Skeletal muscle satellite cell (primary cell): ENCODE measurements at regions not wholly inside any gene's neighbourhood (a gene's known extent, or its start where the extent isn't known, plus 50 kb on each side); places are given as distances from the start of the nearest gene placed in this dataset.

Experiments
- H3K27me3 ChIP-seq: 2 replicates; pipeline ENCODE4 v1.7.0; 2013; ENCODE audit warnings: low read length; ENCODE audit not compliant: control insufficient read depth, insufficient read depth
- H3K36me3 ChIP-seq: 2 replicates; pipeline ENCODE4 v1.7.0; 2013; ENCODE audit warnings: mild to moderate bottlenecking, control low read depth, low read length; ENCODE audit not compliant: insufficient read depth
- H3K4me1 ChIP-seq: 2 replicates; pipeline ENCODE4 v1.7.0; 2013; ENCODE audit warnings: low read length; ENCODE audit not compliant: control insufficient read depth, insufficient read depth
- H3K4me2 ChIP-seq: 2 replicates; pipeline ENCODE4 v1.7.0; 2013; ENCODE audit warnings: mild to moderate bottlenecking, low read length
- H3K4me3 ChIP-seq: 2 replicates; pipeline ENCODE4 v1.7.0; 2013; ENCODE audit warnings: low read length
- H3K9ac ChIP-seq: 2 replicates; pipeline ENCODE4 v1.7.0; 2013; ENCODE audit warnings: mild to moderate bottlenecking, low read depth, low read length, moderate library complexity
- H3K9me3 ChIP-seq: replicated peaks from 2 replicates; pipeline ENCODE4 v1.7.0; 2013; ENCODE audit warnings: mild to moderate bottlenecking, control low read depth, low read length

GRCh38 chr16:50468749-50469078 lies 79.5 kb upstream of the NKD1 start:
- Histone ChIP-seq H3K4me2 (no peak overlapping the region), H3K27me3 (peaks cover 41% of the 10 kb centered on the region), H3K4me3 (no peak overlapping the region), H3K9me3 (no peaks in the 10 kb centered on the region), H3K9ac (no peak overlapping the region), H3K36me3 (no peaks in the 10 kb centered on the region), H3K4me1 (no peaks in the 10 kb centered on the region)

GRCh38 chr16:50467943-50468748 lies 80.0 kb upstream of the NKD1 start:
- Histone ChIP-seq H3K36me3 (no peaks in the 10 kb centered on the region), H3K9ac (no peak overlapping the region), H3K4me3 (no peak overlapping the region), H3K4me2 (no peak overlapping the region), H3K4me1 (no peaks in the 10 kb centered on the region), H3K9me3 (no peaks in the 10 kb centered on the region), H3K27me3 (peaks cover 44% of the 10 kb centered on the region)

- no peak overlapping the region for H3K4me3 ChIP-seq
- peaks cover 48% of the 10 kb centered on the region for H3K27me3 ChIP-seq
- H3K4me2 ChIP-seq: no peak overlapping the region
- no peaks in the 10 kb centered on the region for H3K4me1 ChIP-seq
- no peaks in the 10 kb centered on the region for H3K36me3 ChIP-seq
- no peak overlapping the region for H3K9ac ChIP-seq
- H3K9me3 ChIP-seq: no peaks in the 10 kb centered on the region
Measured at GRCh38 chr16:50467559-50467942, 80.6 kb upstream of the NKD1 start.

- Histone ChIP-seq H3K27me3 (peaks cover 53% of the 10 kb centered on the region), H3K36me3 (no peaks in the 10 kb centered on the region), H3K9me3 (no peaks in the 10 kb centered on the region), H3K4me3 (no peak overlapping the region), H3K9ac (no peak overlapping the region), H3K4me2 (no peak overlapping the region), H3K4me1 (no peaks in the 10 kb centered on the region)
Measured at GRCh38 chr16:50466170-50466569, 82.0 kb upstream of the NKD1 start.

GRCh38 chr16:50464325-50465290 lies 83.6 kb upstream of the NKD1 start:
- no peaks in the 10 kb centered on the region for H3K9me3 ChIP-seq
- no peaks in the 10 kb centered on the region for H3K36me3 ChIP-seq
- H3K9ac ChIP-seq: no peak overlapping the region
- peaks cover 48% of the 10 kb centered on the region for H3K27me3 ChIP-seq
- no peaks in the 10 kb centered on the region for H3K4me1 ChIP-seq
- no peak overlapping the region for H3K4me3 ChIP-seq
- no peak overlapping the region for H3K4me2 ChIP-seq

GRCh38 chr16:50463581-50464324 lies 84.4 kb upstream of the NKD1 start:
- no peaks in the 10 kb centered on the region for H3K4me1 ChIP-seq
- H3K9ac ChIP-seq: no peak overlapping the region
- peaks cover 43% of the 10 kb centered on the region for H3K27me3 ChIP-seq
- H3K4me3 ChIP-seq: no peak overlapping the region
- no peaks in the 10 kb centered on the region for H3K9me3 ChIP-seq
- no peaks in the 10 kb centered on the region for H3K36me3 ChIP-seq
- no peak overlapping the region for H3K4me2 ChIP-seq

- H3K4me2 ChIP-seq: no peak overlapping the region
- H3K9me3 ChIP-seq: no peaks in the 10 kb centered on the region
- H3K27me3 ChIP-seq: peaks cover 40% of the 10 kb centered on the region
- no peak overlapping the region for H3K9ac ChIP-seq
- H3K4me3 ChIP-seq: no peak overlapping the region
- no peaks in the 10 kb centered on the region for H3K4me1 ChIP-seq
- H3K36me3 ChIP-seq: no peaks in the 10 kb centered on the region
Measured at GRCh38 chr16:50462793-50463507, 85.2 kb upstream of the NKD1 start.

- Histone ChIP-seq H3K4me2 (no peak overlapping the region), H3K36me3 (no peaks in the 10 kb centered on the region), H3K4me1 (no peaks in the 10 kb centered on the region), H3K27me3 (peaks cover 27% of the 10 kb centered on the region), H3K9me3 (no peaks in the 10 kb centered on the region), H3K4me3 (no peak overlapping the region), H3K9ac (no peak overlapping the region)
Measured at GRCh38 chr16:50461400-50461760, 86.8 kb upstream of the NKD1 start.

- Histone ChIP-seq H3K4me2 (no peak overlapping the region), H3K4me3 (no peak overlapping the region), H3K36me3 (no peaks in the 10 kb centered on the region), H3K9ac (no peak overlapping the region), H3K4me1 (no peaks in the 10 kb centered on the region), H3K27me3 (peaks cover 22% of the 10 kb centered on the region), H3K9me3 (no peaks in the 10 kb centered on the region)
Measured at GRCh38 chr16:50460538-50461399, 87.4 kb upstream of the NKD1 start.

- H3K4me2 ChIP-seq: no peak overlapping the region
- no peaks in the 10 kb centered on the region for H3K36me3 ChIP-seq
- peaks cover 18% of the 10 kb centered on the region for H3K27me3 ChIP-seq
- H3K9ac ChIP-seq: no peak overlapping the region
- H3K4me3 ChIP-seq: no peak overlapping the region
- no peaks in the 10 kb centered on the region for H3K9me3 ChIP-seq
- no peaks in the 10 kb centered on the region for H3K4me1 ChIP-seq
Measured at GRCh38 chr16:50459496-50460080, 88.6 kb upstream of the NKD1 start.
